Inflammatory macrophage treated with lipopolysaccharide for 1 hour (primary cell): ENCODE measurements at regions not wholly inside any gene's neighbourhood (a gene's known extent, or its start where the extent isn't known, plus 50 kb on each side); places are given as distances from the start of the nearest gene placed in this dataset.
A peak's percentile ranks its signal among the peaks of the same experiment; 100 is the strongest.

ENCODE experiments used
- DNase-seq, 2 donors: peaks; one replicate each; pipeline ENCODE4 v3.0.0-alpha.2; 2020 to 2022

GRCh38 chr5:4911646-4912403 lies 228.3 kb upstream of the ADAMTS16 start:
- DNase-seq, result no peak

GRCh38 chr5:4921929-4922328 lies 218.2 kb upstream of the ADAMTS16 start:
- DNase-seq, result no peak

GRCh38 chr5:4924577-4924976 lies 215.6 kb upstream of the ADAMTS16 start:
- DNase-seq, result no peak

- no peak for DNase-seq
Observed at GRCh38 chr5:4927097-4927496, 213.0 kb upstream of the ADAMTS16 start.

GRCh38 chr5:4928409-4928808 lies 211.7 kb upstream of the ADAMTS16 start:
- DNase-seq, result no peak

- no peak for DNase-seq
Observed at GRCh38 chr5:4929092-4929655, 211.0 kb upstream of the ADAMTS16 start.

GRCh38 chr5:4939042-4939781 lies 200.9 kb upstream of the ADAMTS16 start:
- no peak for DNase-seq

GRCh38 chr5:4941161-4941560 lies 199.0 kb upstream of the ADAMTS16 start:
- no peak for DNase-seq

GRCh38 chr5:4941957-4942830 lies 197.9 kb upstream of the ADAMTS16 start:
- peak in 1 of 2 donors; percentile 17 for DNase-seq

- DNase-seq, result no peak
Observed at GRCh38 chr5:4942831-4943178, 197.3 kb upstream of the ADAMTS16 start.

- no peak for DNase-seq
Observed at GRCh38 chr5:4945296-4945695, 194.8 kb upstream of the ADAMTS16 start.

GRCh38 chr5:4947106-4947505 lies 193.0 kb upstream of the ADAMTS16 start:
- peak in 1 of 2 donors; percentile 1 for DNase-seq

- DNase-seq, result no peak
Observed at GRCh38 chr5:4947893-4948536, 192.1 kb upstream of the ADAMTS16 start.

GRCh38 chr5:4949108-4949507 lies 191.0 kb upstream of the ADAMTS16 start:
- DNase-seq, result no peak

- no peak for DNase-seq
Observed at GRCh38 chr5:4953576-4953975, 186.6 kb upstream of the ADAMTS16 start.

GRCh38 chr5:4954048-4954447 lies 186.1 kb upstream of the ADAMTS16 start:
- no peak for DNase-seq

- DNase-seq, result no peak
Observed at GRCh38 chr5:4963265-4963664, 176.9 kb upstream of the ADAMTS16 start.

GRCh38 chr5:4969351-4969750 lies 170.8 kb upstream of the ADAMTS16 start:
- DNase-seq, result no peak

GRCh38 chr5:4970171-4970570 lies 170.0 kb upstream of the ADAMTS16 start:
- no peak for DNase-seq

GRCh38 chr5:4976902-4977301 lies 163.2 kb upstream of the ADAMTS16 start:
- DNase-seq, result no peak

GRCh38 chr5:4977416-4978110 lies 162.6 kb upstream of the ADAMTS16 start:
- DNase-seq, result no peak

GRCh38 chr5:4980201-4980600 lies 159.9 kb upstream of the ADAMTS16 start:
- DNase-seq, result no peak
